CD14-positive monocyte (primary cell): ENCODE measurements at regions not wholly inside any gene's neighbourhood (a gene's known extent, or its start where the extent isn't known, plus 50 kb on each side); places are given as distances from the start of the nearest gene placed in this dataset.

Experiments used
- DNase-seq, 3 donors: peaks; one replicate each; pipeline ENCODE4 v3.0.0-alpha.2; 2011 to 2022
- H2AFZ ChIP-seq: 2 replicates; pipeline ENCODE4 v1.6.0; 2012; ENCODE audit warnings: mild to moderate bottlenecking, low read depth, low read length, inconsistent platforms; ENCODE audit not compliant: insufficient read depth, poor library complexity, severe bottlenecking
- H3K27ac ChIP-seq, 2 donors: 1 replicate in 1 of 2; 2 replicates in 1 of 2; pipeline ENCODE4 v1.5.1; 2012 to 2013; ENCODE audit warnings: low read length in 2 of 2, control low read depth in 1 of 2, inconsistent platforms in 1 of 2, low read depth in 1 of 2, mild to moderate bottlenecking in 1 of 2
- H3K27me3 ChIP-seq, 2 donors: one replicate each; pipeline versions ENCODE4 v1.6.0 to v1.6.1; 2011 to 2013; ENCODE audit warnings: low read length in 2 of 2; ENCODE audit not compliant: control insufficient read depth in 2 of 2, insufficient read depth in 2 of 2
- H3K36me3 ChIP-seq, 2 donors: replicated peaks in 1 of 2; 1 replicate in 1 of 2; 2 replicates in 1 of 2; pipeline versions ENCODE4 v1.5.1 to v1.6.1; 2012 to 2013; ENCODE audit warnings: low read length in 2 of 2, control low read depth in 1 of 2, inconsistent platforms in 1 of 2, mild to moderate bottlenecking in 1 of 2; ENCODE audit not compliant: insufficient read depth in 2 of 2, control insufficient read depth in 1 of 2
- H3K4me1 ChIP-seq, 2 donors: 1 replicate in 1 of 2; 2 replicates in 1 of 2; pipeline versions ENCODE4 v1.5.1 to v1.6.1; 2012 to 2013; ENCODE audit warnings: low read length in 2 of 2, control low read depth in 1 of 2, inconsistent platforms in 1 of 2, mild to moderate bottlenecking in 1 of 2, moderate library complexity in 1 of 2; ENCODE audit not compliant: insufficient read depth in 2 of 2, control insufficient read depth in 1 of 2
- H3K4me2 ChIP-seq: replicated peaks from 2 replicates; pipeline ENCODE3; 2012; ENCODE audit warnings: low read length, moderate library complexity, mild to moderate bottlenecking; ENCODE audit not compliant: poor library complexity, severe bottlenecking; ENCODE audit errors: extremely low read depth
- H3K4me3 ChIP-seq, 3 experiments: fragments of 200-600 bp in 1 of 3; sonication (generic) in 1 of 3; replicated peaks in 1 of 3; 1 replicate in 2 of 3; 2 replicates in 1 of 3; pipeline ENCODE4 v1.5.1; 2011 to 2013; ENCODE audit warnings: low read length in 3 of 3, mild to moderate bottlenecking in 3 of 3, control low read depth in 2 of 3, low read depth in 2 of 3, inconsistent platforms in 1 of 3, moderate library complexity in 1 of 3
- H3K79me2 ChIP-seq: 2 replicates; pipeline ENCODE4 v1.6.0; 2012; ENCODE audit warnings: mild to moderate bottlenecking, control low read depth, inconsistent platforms, low read length, moderate library complexity; ENCODE audit not compliant: insufficient read depth
- H3K9ac ChIP-seq: 2 replicates; pipeline ENCODE4 v1.6.0; 2017; ENCODE audit warnings: low read length, mild to moderate bottlenecking; ENCODE audit not compliant: insufficient read depth, poor library complexity, severe bottlenecking
- H3K9me3 ChIP-seq, 2 donors: replicated peaks in 1 of 2; 1 replicate in 1 of 2; 2 replicates in 1 of 2; pipeline versions ENCODE4 v1.5.1 to v1.6.1; 2012 to 2013; ENCODE audit warnings: low read length in 2 of 2, control low read depth in 1 of 2; ENCODE audit not compliant: control insufficient read depth in 1 of 2, insufficient read depth in 1 of 2
- H4K20me1 ChIP-seq: 2 replicates; pipeline ENCODE4 v1.6.0; 2012; ENCODE audit warnings: mild to moderate bottlenecking, low read length, control low read depth, moderate library complexity; ENCODE audit not compliant: insufficient read depth
- H3K27ac Mint-ChIP-seq, 7 donors: one replicate each; pipeline ENCODE4 v1.8.0; 2020; ENCODE audit warnings: mild to moderate bottlenecking in 7 of 7, mixed read lengths in 7 of 7, moderate library complexity in 6 of 7, inconsistent platforms in 2 of 7
- H3K27me3 Mint-ChIP-seq, 3 donors: one replicate each; pipeline ENCODE4 v1.8.0; 2021 to 2022; ENCODE audit warnings: low read depth in 3 of 3, mild to moderate bottlenecking in 3 of 3, mixed read lengths in 3 of 3, moderate library complexity in 3 of 3, inconsistent platforms in 1 of 3
- H3K36me3 Mint-ChIP-seq, 2 donors: one replicate each; pipeline ENCODE4 v1.8.0; 2020; ENCODE audit warnings: mixed read lengths in 2 of 2, inconsistent platforms in 1 of 2, mild to moderate bottlenecking in 1 of 2
- H3K4me1 Mint-ChIP-seq: one replicate; pipeline ENCODE4 v1.8.0; 2020; ENCODE audit warnings: mild to moderate bottlenecking, mixed read lengths
- H3K4me3 Mint-ChIP-seq, 2 donors: one replicate each; pipeline ENCODE4 v1.8.0; 2020; ENCODE audit warnings: mild to moderate bottlenecking in 2 of 2, mixed read lengths in 2 of 2, moderate library complexity in 1 of 2
- H3K9me3 Mint-ChIP-seq, 7 donors: one replicate each; pipeline ENCODE4 v1.8.0; 2020 to 2022; ENCODE audit warnings: mixed read lengths in 7 of 7, mild to moderate bottlenecking in 6 of 7, moderate library complexity in 6 of 7, inconsistent platforms in 2 of 7
- CTCF ChIP-seq: fragments of 200-600 bp; IDR thresholded peaks from one replicate; pipeline ENCODE4 v1.8.0; 2022; ENCODE audit warnings: antibody characterized with exemption, mild to moderate bottlenecking
- WGBS: methylation state at CpG from one replicate; pipeline ENCODE4 v1.1.5; 2013; ENCODE audit warnings: missing lambda C conversion rate; ENCODE audit not compliant: insufficient coverage; 5-methylcytosine and 5-hydroxymethylcytosine counted together
- intact Hi-C, 2 donors: fragments of 100-400 bp; cut with micrococcal nuclease; formaldehyde crosslinking; loops; one replicate each; pipeline versions ENCODE4 v1.15.0 to v1.15.1; 2023

GRCh38 chr5:89992201-89992600, 417.4 kb downstream of the CETN3 start:
- H3K9me3 ChIP-seq, result no peaks in the 10 kb centered on the region
- Mint-ChIP-seq H3K9me3 (peaks cover 0 to 5% (median 0%) of the 10 kb centered on the region in 7 donors), H3K4me1 (peaks cover 1% of the 10 kb centered on the region), H3K27me3 (no peaks in the 10 kb centered on the region), H3K4me3 (no peak overlapping the region), H3K36me3 (no peaks in the 10 kb centered on the region), H3K27ac (no peak overlapping the region)
- intact Hi-C loops, result no loop called here
- no peak for DNase-seq
- H3K27me3 ChIP-seq, result no peaks in the 10 kb centered on the region
- no peak overlapping the region for H3K27ac ChIP-seq
- no peaks in the 10 kb centered on the region for H4K20me1 ChIP-seq
- no peaks in the 10 kb centered on the region for H3K79me2 ChIP-seq
- no peak overlapping the region for H3K9ac ChIP-seq
- no peaks in the 10 kb centered on the region for H3K4me1 ChIP-seq
- H2AFZ ChIP-seq, result no peak overlapping the region
- WGBS, result 76% methylated on average over 2 of the region's 3 CpGs
- H3K4me3 ChIP-seq, result no peak overlapping the region
- TF ChIP-seq CTCF, result no peak
- H3K4me2 ChIP-seq, result no peak overlapping the region
- no peaks in the 10 kb centered on the region for H3K36me3 ChIP-seq

GRCh38 chr5:89991592-89991991, 418.0 kb downstream of the CETN3 start:
- no peak overlapping the region for H2AFZ ChIP-seq
- H3K27ac Mint-ChIP-seq, result no peak overlapping the region
- DNase-seq, result no peak
- peaks cover 0 to 5% (median 0%) of the 10 kb centered on the region in 7 donors for H3K9me3 Mint-ChIP-seq
- no peaks in the 10 kb centered on the region for H3K27me3 Mint-ChIP-seq
- H4K20me1 ChIP-seq, result no peaks in the 10 kb centered on the region
- 93% methylated on average over 2 of the region's 2 CpGs for WGBS
- no peak for TF ChIP-seq CTCF
- H3K36me3 Mint-ChIP-seq, result no peaks in the 10 kb centered on the region
- H3K4me3 ChIP-seq, result no peak overlapping the region
- H3K27ac ChIP-seq, result no peak overlapping the region
- intact Hi-C loops, result no loop called here
- no peak overlapping the region for H3K9ac ChIP-seq
- no peak overlapping the region for H3K4me3 Mint-ChIP-seq
- no peaks in the 10 kb centered on the region for H3K4me1 ChIP-seq
- no peaks in the 10 kb centered on the region for H3K4me1 Mint-ChIP-seq
- no peaks in the 10 kb centered on the region for H3K36me3 ChIP-seq
- no peak overlapping the region for H3K4me2 ChIP-seq
- H3K27me3 ChIP-seq, result no peaks in the 10 kb centered on the region
- H3K79me2 ChIP-seq, result no peaks in the 10 kb centered on the region
- H3K9me3 ChIP-seq, result no peaks in the 10 kb centered on the region
